ENCODE measurements at regions not wholly inside any gene's neighbourhood (a gene's known extent, or its start where the extent isn't known, plus 50 kb on each side); places are given as distances from the start of the nearest gene placed in this dataset.

DNA sequence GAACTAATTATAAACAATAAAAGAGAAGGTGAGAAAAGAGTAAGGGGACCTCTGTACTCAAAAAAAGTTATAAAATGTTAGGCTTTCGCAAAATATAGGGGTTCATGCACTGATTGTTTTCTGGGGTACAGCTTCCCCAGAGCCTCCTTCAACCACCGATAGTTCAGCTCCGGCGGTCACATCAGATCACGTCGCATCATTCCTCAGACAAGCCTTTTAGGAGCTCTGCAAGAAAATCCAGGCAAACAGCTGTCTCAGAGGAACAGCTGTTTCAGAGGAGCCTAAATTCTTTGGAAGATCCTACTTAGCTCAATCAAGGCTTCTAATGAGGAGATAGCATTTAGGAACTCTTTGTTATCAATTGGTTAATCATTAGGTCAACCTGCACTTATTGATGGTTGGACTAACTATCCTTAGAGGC lies 78.7 kb downstream of the MYCN start:
- DNase-seq (ENCODE audit: low read depth in 1 of 2, low spot score in 1 of 2): no peak

DNA sequence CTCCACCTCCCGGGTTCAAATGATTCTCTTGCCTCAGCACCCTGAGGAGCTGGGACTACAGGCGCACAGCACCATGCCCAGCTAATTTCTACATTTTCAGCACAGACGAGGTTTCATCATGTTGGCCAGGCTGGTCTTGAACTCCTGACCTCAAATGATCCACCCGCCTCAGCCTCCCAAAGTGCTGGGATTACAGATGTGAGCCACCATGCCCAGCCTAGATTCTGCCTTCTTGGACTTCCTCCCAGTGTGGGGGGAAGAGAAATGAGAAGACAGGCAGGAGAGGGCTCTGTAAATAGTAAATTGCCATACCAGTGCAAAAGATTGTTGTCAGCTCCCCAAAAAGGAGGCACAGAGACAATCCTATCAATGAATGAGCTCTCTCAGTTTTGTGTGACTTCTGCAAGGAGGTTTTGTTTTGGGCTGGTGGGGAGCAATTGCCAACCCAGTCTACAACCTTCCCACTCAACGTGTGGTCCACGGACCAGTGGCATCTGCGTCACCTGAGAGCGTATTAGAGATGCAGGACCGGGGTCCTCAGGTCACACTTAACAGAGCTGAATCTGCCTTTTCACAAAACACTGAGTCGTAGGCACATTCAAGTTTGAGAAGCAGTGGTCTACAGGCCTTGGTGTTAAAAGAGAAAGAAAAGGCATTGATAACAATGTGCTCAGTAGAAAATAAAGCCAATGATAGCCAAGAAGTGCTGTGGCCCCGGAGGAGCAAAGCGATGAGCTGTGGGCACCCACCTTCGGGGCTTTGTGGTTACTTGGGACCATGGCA lies 78.1 kb downstream of the MYCN start:
- no peak for DNase-seq (ENCODE audit: low read depth in 1 of 2, low spot score in 1 of 2)

DNA sequence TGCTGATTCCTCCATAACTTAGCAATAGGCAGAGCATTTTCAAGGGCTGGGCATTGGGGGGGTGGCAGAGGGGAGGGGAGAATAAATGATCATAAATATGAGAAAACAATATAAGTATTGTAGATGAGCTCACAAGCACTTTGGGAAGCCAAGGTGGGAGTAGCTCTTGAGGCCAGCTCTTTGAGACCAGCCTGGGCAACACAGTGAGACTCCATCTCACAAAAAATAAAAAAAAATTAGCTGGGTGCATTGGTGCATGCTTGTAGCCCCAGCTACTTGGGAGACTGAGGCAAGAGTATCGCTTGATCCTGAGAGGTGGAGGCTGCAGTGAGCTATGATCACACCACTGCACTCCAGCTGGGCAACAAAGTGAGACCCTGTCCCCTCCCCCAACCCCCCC lies 75.9 kb downstream of the MYCN start:
- DNase-seq (ENCODE audit: low read depth in 1 of 2, low spot score in 1 of 2): no peak

DNA sequence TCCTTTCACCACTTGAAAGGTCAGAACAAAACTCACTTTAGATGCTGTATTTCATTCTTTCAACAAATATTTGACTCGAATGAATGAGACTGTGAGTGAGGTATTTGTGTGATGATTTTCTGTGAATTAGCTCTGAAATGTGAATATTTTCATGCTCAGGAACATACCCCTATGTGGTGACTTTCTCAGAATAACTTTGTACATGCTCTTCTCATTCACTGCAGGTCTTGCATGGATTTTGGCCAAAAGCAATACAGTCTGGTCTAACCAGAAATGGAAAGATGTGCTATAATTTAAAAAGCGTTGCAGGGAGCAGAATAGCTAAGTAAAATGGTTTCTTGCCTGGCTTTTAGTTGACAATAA lies 75.5 kb downstream of the MYCN start:
- DNase-seq (ENCODE audit: low read depth in 1 of 2, low spot score in 1 of 2): no peak

DNA sequence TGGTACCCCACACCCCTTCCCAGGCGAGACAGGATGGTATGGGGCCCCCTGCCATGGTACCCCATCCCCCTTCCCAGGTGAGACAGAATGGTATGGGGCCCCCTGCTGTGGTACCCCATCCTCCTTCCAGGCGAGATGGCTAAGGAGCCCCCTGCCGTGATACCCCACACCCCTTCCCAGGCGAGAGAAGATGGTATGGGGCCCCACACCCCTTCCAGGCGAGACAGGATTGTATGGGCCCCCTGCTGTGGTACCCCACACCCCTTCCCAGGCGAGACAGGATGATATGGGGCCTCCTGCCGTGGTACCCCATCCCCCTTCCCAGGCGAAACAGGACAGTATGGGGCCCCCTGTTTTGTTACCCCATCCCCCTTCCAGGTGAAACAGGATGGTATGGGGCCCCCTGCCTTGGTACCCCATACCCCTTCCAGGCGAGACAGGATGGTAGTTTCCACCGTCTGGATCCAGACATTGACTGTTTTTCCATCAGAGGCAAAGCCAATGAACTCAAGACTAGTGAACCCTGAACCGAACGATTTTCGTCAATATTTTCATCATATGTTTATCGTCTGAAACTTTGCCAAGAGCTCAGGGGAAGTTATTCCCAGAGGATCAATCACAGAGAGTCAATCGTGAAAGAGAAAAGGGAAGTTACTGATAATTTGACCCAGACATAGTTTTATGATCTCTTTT lies 75.0 kb downstream of the MYCN start:
- DNase-seq (ENCODE audit: low read depth in 1 of 2, low spot score in 1 of 2): no peak

DNA sequence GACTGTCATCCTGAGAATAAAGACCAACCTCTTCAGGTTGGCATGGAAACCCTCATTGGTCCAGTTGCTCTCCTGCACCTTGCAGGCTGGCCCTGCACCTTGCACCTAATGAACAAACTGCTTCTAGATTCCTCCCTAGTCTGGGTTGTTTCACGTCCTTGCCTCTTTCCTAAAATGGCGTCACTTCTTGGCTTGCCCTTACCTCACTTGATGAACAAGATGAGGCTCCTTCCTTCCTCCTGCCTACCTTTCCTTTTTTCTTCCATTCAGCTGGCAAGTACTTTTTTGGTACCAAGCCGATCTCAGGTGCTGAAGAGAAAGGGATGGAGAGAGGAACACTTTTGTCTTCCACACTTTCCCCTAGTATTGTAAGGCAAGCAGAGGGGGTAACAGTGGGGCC lies 74.5 kb downstream of the MYCN start:
- DNase-seq (ENCODE audit: low read depth in 1 of 2, low spot score in 1 of 2): no peak

DNA sequence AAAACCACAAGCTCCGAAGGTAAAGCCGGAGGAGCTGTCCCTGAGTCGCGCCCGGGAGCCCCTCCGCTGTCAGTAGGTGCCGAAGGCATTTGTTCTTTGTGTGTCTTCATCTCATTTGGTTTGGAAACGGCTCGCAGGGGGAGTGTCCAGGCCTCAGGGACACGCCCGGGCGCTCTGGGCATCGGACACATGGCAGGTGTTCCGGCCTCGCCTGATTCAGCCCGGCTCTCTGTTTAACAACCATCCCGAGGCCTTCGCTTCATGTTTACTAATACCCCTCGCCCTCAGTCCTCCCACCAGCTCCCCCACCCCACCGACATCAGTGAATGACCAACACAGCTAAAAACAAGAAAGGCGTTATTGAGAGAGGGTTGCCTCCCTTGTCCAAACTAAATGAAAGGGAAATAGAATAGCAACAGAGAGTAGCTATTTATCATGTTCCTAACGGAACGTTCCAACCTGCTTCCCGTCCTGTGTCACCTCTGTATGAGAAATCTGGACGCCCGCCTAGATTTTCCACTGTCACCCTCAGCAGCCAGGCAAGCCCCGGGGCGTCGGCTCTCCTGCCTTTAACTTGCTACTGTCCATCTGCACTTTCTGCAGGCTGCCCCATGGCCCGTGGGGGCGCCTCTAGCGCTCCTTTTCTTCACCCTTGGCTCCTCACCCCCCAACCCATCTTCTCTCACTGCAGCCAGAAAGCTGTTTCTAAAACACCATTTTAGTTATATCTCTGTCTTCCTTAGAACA lies 73.9 kb downstream of the MYCN start:
- DNase-seq (ENCODE audit: low read depth in 1 of 2, low spot score in 1 of 2): no peak

DNA sequence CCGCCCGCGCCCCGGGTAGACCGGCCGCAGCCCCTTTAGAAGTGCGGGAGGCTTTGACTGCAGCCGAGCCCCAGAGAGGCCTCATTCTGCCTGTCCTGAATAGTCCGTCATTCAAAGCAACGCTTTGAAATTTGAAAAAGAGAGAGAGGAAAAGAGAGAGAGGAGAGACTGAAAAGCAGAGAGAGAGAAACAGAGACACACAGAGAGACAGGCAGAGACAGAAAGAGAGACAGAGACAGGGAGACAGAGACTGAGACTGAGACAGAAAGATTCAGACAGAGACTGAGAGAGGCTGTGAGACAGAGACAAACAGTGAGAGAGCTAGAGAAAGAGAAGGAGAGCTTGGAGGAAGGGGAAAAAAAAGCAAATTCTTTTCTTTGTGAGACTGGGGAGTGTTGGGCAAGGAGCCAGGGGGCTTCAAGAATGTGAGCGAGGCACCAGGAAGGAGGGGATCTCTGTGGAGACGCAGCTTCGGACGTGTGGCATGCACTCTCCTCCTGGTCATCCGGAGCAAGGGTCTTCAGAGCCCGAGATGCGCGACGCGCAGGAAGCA lies 73.1 kb downstream of the MYCN start:
- DNase-seq (ENCODE audit: low read depth in 1 of 2, low spot score in 1 of 2): no peak

DNA sequence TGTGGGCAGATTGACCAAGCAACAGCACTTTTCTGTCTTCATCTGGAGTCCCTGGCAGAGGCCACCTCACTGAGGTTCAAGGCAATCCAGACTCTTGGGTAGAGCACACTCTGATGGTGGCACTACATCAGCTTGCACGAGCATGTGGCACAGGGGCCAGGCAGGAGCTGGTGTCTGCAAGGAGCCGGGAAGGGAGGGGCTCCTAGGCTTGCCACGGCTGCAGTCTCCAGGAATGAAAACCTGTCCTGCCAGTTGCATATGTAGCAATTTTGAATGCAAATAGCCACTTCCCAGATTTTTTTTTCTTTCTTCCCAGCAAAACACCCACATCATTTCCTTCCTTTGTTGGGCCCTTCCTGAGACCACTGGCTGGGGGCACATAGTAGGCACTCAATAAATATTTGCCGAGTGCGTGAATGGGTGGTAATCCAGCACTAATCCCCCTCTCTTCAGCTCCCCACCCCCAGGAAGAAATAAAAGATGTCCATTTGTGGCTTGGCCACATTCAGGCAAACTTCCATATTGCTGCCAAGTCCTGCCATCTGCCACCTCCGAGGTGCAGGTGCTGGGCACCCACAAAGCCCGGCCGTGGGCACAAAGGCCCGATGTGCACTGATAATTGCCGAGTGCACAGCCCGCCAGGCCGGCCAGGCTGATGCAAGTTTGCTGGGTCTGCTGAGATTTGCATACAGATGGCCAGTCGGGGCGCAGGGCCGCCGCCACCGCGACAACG lies 72.4 kb downstream of the MYCN start:
- no peak for DNase-seq (ENCODE audit: low read depth in 1 of 2, low spot score in 1 of 2)

DNA sequence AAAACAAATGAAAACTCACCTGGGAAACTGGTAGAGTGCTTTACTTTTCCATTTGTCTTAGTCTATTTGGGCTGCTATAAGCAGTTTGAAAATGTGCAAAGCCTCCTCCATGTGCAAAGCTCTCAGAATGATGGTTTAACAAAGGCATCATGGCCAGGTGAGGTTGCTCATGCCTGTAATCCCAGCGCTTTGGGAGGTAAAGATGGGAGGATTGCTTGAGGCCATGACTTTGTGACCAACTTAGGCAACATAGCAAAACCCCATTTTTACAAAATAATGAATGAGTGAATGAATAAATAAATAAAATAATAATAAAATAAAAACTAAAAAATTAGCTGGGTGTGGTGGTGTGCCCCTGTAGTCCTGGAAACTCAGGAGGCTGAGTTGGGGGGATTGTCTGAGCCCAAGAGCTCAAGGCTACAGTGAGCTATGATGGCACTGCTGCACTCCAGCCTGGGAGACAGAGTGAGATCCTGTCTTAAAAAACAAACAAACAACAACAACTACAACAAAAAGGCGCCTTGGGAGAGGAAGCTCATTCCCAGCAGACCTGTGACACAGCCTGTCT lies 71.8 kb downstream of the MYCN start:
- DNase-seq (ENCODE audit: low read depth in 1 of 2, low spot score in 1 of 2): no peak

DNA sequence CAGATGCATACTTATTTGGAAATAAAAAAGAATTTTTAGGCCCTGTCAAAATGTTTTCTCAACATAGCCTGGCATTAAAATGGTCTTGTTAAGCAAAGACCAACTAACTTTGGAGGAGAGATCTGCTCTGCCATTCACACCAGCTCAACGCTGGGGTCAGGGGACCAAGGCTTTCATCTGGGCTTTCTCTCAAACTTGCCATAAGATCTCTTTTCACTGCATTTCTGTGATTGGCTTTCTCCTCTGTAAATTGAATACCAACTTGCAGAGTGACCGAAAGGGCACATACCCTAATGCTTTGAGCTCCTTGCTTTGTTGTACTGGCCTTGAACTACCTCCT lies 71.2 kb downstream of the MYCN start:
- no peak for DNase-seq (ENCODE audit: low read depth in 1 of 2, low spot score in 1 of 2)

DNA sequence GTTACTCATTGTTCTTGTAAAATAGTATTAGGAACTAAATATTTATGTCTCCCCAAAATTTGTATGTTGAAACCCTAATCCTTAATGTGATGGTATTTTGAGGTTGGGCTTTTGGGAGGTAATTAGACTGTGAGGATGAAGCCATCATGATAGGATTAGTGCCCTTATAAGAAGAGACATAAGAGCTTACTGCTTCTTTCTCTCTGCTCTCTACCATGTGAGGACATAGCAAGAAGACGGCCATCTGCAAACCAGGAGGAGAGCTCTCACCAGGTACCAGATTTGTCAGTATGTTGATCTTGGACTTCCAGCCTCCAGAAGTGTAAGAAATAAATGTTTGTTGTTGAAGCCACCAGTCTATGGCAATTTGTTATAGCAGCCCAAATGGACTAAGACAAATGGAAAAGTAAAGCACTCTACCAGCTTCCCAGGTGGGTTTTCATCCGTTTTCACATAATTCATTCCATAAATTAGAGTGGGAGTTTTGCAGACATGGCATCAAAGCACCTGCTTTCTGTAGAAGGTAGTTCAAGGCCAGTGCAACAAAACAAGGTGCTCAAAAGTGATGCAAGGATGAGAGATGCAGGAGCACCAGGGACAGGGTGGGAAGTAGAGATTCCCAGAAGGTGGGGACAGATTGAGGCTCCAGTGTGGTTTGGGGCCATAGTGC lies 70.7 kb downstream of the MYCN start:
- DNase-seq (ENCODE audit: low read depth in 1 of 2, low spot score in 1 of 2): no peak

DNA sequence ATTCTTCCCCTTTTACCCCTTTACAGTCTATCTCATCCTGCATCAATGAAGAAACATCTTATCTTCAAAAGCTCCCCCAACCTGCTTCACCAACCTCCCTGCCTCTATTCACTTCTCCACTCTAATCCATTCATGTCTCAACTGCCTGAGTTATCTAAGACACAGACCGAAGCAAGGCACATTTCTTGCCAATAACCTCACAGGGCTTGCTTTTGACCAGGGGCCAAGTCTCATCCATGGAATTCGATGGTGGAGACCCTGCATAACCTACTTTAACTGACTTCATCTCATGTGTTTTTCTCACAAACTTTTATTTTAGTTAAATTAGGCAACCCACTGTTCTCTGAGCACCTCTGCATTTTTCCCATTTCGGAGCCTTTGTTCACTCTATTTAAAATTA lies 69.7 kb downstream of the MYCN start:
- no peak for DNase-seq (ENCODE audit: low read depth in 1 of 2, low spot score in 1 of 2)

DNA sequence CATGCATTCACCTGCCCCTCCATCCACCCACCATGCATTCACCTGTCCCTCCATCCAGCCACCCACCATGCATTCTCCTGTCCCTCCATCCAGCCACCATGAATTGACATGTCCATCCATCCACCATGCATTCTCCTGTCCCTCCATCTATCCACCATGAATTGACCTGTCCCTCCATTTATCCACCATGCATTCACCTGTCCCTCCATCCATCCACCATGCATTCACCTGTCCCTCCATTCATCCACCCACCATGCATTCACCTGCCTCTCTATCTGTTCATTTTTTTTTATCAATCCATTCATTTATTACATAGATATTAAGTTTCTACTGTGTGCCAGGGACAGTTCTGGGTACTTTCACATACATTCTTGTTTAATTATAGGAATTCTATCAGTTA lies 69.2 kb downstream of the MYCN start:
- no peak for DNase-seq (ENCODE audit: low read depth in 1 of 2, low spot score in 1 of 2)

DNA sequence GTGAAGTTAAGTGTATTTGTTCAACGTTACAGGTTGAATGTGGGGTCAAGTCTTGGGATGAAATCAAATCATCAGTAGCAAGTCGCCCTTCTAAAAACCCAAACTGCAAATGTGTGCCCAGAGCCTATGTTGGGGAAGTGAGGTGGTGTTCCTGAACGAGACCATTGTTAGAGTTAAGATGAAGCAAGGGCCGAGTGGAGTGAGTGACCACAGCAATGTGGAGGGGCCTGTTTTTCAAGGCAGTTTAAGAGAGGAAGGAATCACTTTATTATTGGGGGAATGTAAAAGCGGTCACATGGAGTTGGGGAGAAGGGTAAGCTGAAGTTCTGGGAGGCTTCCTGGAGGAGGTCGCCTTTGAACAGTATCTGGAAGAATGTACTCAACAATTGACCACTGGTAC lies 68.5 kb downstream of the MYCN start:
- no peak for DNase-seq (ENCODE audit: low read depth in 1 of 2, low spot score in 1 of 2)

DNA sequence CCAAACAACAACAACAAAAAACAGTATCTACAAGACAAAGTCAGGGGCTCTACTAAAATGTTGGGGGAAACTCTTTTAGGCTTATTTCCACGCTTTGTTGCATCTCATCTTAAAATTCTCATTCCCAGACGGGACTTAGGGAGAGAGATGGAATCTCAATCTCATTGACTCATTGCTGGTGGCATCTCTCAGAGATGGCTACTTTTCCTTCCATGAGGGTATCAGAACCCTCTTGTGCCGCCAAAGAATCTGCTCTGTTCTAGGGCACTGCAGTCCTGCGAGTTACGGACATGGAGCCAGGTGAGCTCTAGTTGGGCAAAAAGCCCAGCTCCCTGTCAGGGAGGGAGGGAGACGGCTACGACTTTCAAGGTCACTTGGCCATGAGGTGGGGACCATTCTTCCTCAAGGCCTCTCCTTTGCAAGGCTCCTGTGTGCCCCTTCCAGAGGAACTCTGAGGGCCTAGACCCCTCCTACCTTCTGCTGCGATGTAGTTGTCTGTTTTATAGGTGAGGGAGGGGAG lies 68.0 kb downstream of the MYCN start:
- no peak for DNase-seq (ENCODE audit: low read depth in 1 of 2, low spot score in 1 of 2)

DNA sequence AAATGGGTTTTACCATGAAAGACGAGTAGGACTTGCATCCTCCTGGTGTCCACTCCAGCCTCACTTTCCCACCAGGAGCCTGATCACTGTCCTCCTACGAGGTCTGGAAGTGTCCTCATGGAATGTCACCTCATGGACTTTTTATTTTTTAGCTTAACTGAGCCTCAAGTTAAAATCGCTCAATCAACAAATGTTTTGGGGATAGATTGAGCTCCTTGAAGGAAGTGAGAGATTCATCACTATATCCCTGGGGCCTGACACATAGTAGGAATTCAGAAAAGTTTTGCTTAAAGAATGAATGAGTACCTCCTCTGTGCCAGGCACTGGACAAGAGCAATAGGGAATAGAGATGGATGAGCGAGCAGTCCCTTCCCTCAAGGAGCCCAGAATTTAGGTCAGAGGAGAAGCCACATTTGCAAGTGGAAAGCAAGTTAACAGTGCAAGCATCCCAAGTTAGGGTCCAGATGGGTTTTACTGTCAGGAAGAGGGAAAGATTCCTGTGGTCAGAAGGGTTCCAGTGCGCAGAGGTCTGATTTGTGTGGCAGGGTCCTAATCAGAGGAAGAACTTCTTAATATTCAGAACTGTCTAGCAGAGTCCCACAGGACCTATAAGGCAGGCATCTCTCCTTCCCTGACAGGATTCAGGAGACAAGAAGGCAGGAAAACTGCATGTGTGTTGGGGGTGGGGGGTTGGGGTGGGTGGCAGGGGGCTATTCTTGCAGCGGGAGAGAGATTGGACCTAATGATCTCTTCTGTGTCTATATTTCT lies 67.0 kb downstream of the MYCN start:
- no peak for DNase-seq (ENCODE audit: low read depth in 1 of 2, low spot score in 1 of 2)

DNA sequence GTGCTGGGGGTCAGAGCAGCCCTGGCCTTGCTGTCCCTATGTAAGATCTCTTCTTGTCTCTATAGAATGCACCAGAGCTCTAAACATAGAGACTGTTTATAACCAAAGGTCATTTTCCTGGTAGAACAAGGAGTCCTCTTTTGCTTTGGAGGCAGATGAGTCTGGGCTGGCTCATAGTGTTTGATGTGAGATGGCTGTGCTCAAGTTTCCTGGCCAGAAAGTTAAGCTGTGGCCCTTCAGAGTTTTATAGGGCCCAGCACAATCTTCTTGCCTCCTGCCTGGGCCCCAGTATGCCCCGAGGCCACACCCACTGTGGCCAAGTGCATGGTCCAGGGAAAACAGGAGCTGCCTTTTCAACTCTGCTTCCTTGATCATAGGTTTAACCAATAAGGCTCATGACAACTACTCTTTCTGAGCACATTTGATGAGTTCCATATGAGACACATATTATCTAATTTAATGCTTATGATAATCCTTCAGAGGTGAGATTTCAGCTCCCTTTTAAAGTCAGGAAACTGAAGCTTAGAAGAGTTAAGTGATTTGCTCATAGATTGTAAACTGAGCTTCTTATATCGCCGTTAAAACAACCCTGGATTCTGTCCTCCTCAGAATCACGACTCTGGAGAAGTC lies 66.3 kb downstream of the MYCN start:
- no peak for DNase-seq (ENCODE audit: low read depth in 1 of 2, low spot score in 1 of 2)

All from activated T-helper 1 cell treated with anti-CD3 and anti-CD28 coated beads, Interleukin-2, amount 50 U/mL, for 16 hours (primary cell).